HepG2 (cell line): ENCODE measurements at regions not wholly inside any gene's neighbourhood (a gene's known extent, or its start where the extent isn't known, plus 50 kb on each side); places are given as distances from the start of the nearest gene placed in this dataset.

Source experiments
- ATAC-seq: fragments of 200-7000 bp; cut with Tn5 transposase; 3 replicates; pipeline ENCODE4 v1.9.1; 2020; ENCODE audit warnings: mild to moderate bottlenecking, moderate library complexity
- BruUV-seq: library from RNA; stranded (reverse); fragments of 400-500 nt; replicated peaks from 2 replicates; lab custom pipeline; 2021; lab: Mats Ljungman, UMichigan
- CTCF ChIA-PET: fragments of 300-600 bp; formaldehyde crosslinking; extraction: SDS; loops from one replicate; lab custom pipeline; 2021; ENCODE audit warnings: low total read pairs, inconsistent platforms, low intra/inter-chr PET ratio; lab: Yijun Ruan, JAX
- POLR2A ChIA-PET: fragments of 350-600 bp; sonication (Branson Sonifier 250); formaldehyde crosslinking; loops from one replicate; lab custom pipeline; 2020; ENCODE audit warnings: antibody characterized with exemption, inconsistent platforms; lab: Yijun Ruan, JAX
- DNase-seq: peaks from one replicate; pipeline ENCODE4 v3.0.0-alpha.2; 2015; ENCODE audit warnings: low spot score
- FAIRE-seq: peaks from 3 replicates; lab custom pipeline; 2011; peaks lifted over from hg19 to GRCh38; lab: Jason Lieb, UNC
- H2AFZ ChIP-seq: one replicate; pipeline ENCODE4 v1.6.1; 2011; ENCODE audit warnings: low read length, inconsistent platforms
- H3K27ac ChIP-seq: fragments of 300-600 bp; 3 replicates; pipeline ENCODE4 v1.8.0; 2011; ENCODE audit warnings: mixed run types, mild to moderate bottlenecking, mixed read lengths, low read length, inconsistent platforms; ENCODE audit not compliant: insufficient read depth; ENCODE audit errors: extremely low read length
- H3K27me3 ChIP-seq, 2 experiments: fragments of 200-600 bp in 1 of 2; 2 replicates in 1 of 2; 3 replicates in 1 of 2; pipeline versions ENCODE4 v1.6.0 to v1.8.0; 2011; ENCODE audit warnings: low read length in 2 of 2, mild to moderate bottlenecking in 2 of 2, moderate library complexity in 2 of 2, inconsistent platforms in 1 of 2; ENCODE audit not compliant: insufficient read depth in 2 of 2, control insufficient read depth in 1 of 2
- H3K36me3 ChIP-seq, 2 experiments: fragments of 200-600 bp in 1 of 2; replicated peaks in 1 of 2; 2 replicates in 1 of 2; 3 replicates in 1 of 2; pipeline versions ENCODE4 v1.5.1 to v1.8.0; 2011; ENCODE audit warnings: low read length in 2 of 2, inconsistent platforms in 1 of 2; ENCODE audit not compliant: insufficient read depth in 2 of 2, control insufficient read depth in 1 of 2
- H3K4me1 ChIP-seq: 2 replicates; pipeline ENCODE4 v1.5.1; 2012; ENCODE audit warnings: low read length, inconsistent platforms; ENCODE audit not compliant: insufficient read depth
- H3K4me2 ChIP-seq: 2 replicates; pipeline ENCODE4 v1.6.0; 2011; ENCODE audit warnings: low read depth, low read length, inconsistent platforms
- H3K4me3 ChIP-seq, 3 experiments: fragments of 200-600 bp in 1 of 3; sonication (generic), shearing (Covaris generic) in 1 of 3; replicated peaks in 1 of 3; 2 replicates each; pipeline ENCODE4 v1.5.1; 2011 to 2016; ENCODE audit warnings: low read length in 3 of 3, inconsistent platforms in 2 of 3, low read depth in 2 of 3, mild to moderate bottlenecking in 2 of 3, control low read depth in 1 of 3, mixed read lengths in 1 of 3; ENCODE audit not compliant: insufficient read depth in 1 of 3
- H3K79me2 ChIP-seq: one replicate; pipeline ENCODE4 v1.6.1; 2011; ENCODE audit warnings: low read length, inconsistent platforms; ENCODE audit not compliant: insufficient read depth
- H3K9ac ChIP-seq: 2 replicates; pipeline ENCODE4 v1.6.0; 2011; ENCODE audit warnings: mild to moderate bottlenecking, low read depth, low read length, inconsistent platforms; ENCODE audit not compliant: insufficient read depth
- H3K9me3 ChIP-seq: 2 replicates; pipeline ENCODE4 v1.5.1; 2012; ENCODE audit warnings: mild to moderate bottlenecking, low read length
- H4K20me1 ChIP-seq: 2 replicates; pipeline ENCODE4 v1.6.0; 2011; ENCODE audit warnings: inconsistent platforms, mild to moderate bottlenecking, low read length, moderate library complexity; ENCODE audit not compliant: insufficient read depth
- HMGXB4 ChIP-seq, 2 experiments: sonication (generic) in 1 of 2; formaldehyde crosslinking in 1 of 2; IDR thresholded peaks; 2 replicates each; pipeline versions ENCODE4 v1.4.0 to v1.6.1; 2018 to 2020; ENCODE audit warnings: missing genetic modification reagents in 2 of 2, borderline replicate concordance in 1 of 2, low read depth in 1 of 2, mild to moderate bottlenecking in 1 of 2, missing biosample characterization in 1 of 2
- MAFF ChIP-seq: IDR thresholded peaks from 2 replicates; pipeline ENCODE4 v1.6.1; 2011; ENCODE audit warnings: low read depth, low read length, improper control_type of control experiment
- MAFG ChIP-seq: sonication (generic); formaldehyde crosslinking; IDR thresholded peaks from 2 replicates; pipeline ENCODE4 v1.5.1; 2020; ENCODE audit warnings: mild to moderate bottlenecking, missing genetic modification reagents
- MAFK ChIP-seq, 2 experiments: IDR thresholded peaks in 1 of 2; conservative IDR thresholded peaks in 1 of 2; 2 replicates each; pipeline ENCODE4 v1.6.1; 2011; ENCODE audit warnings: improper control_type of control experiment in 2 of 2, low read length in 2 of 2
- NFE2L2 ChIP-seq: fragments of 150-350 bp; IDR thresholded peaks from 2 replicates; pipeline ENCODE4 v1.6.1; 2014; ENCODE audit warnings: low read length
- PHF21A ChIP-seq: sonication (generic); formaldehyde crosslinking; IDR thresholded peaks from 2 replicates; pipeline ENCODE4 v1.5.0; 2020; ENCODE audit warnings: mild to moderate bottlenecking, missing genetic modification reagents
- POGK ChIP-seq: sonication (generic); formaldehyde crosslinking; conservative IDR thresholded peaks from 2 replicates; pipeline ENCODE4 v1.8.0; 2022; ENCODE audit warnings: mild to moderate bottlenecking, moderate library complexity, missing genetic modification reagents
- POGZ ChIP-seq: sonication (generic); formaldehyde crosslinking; IDR thresholded peaks from 2 replicates; pipeline ENCODE4 v1.4.0; 2020; ENCODE audit warnings: mild to moderate bottlenecking, missing genetic modification reagents
- STAG1 ChIP-seq: sonication (generic); formaldehyde crosslinking; IDR thresholded peaks from 2 replicates; pipeline ENCODE4 v1.4.0; 2020; ENCODE audit warnings: missing genetic modification reagents
- THAP11 ChIP-seq: IDR thresholded peaks from 2 replicates; pipeline ENCODE4 v1.6.1; 2016; ENCODE audit warnings: missing biosample characterization, missing genetic modification reagents
- YY1 ChIP-seq: IDR thresholded peaks from 2 replicates; pipeline ENCODE4 v1.6.1; 2011; ENCODE audit warnings: low read length, low read depth, moderate library complexity, mild to moderate bottlenecking; ENCODE audit not compliant: insufficient read depth, insufficient replicate concordance
- ZNF33A ChIP-seq: sonication (generic); formaldehyde crosslinking; IDR thresholded peaks from 2 replicates; pipeline ENCODE4 v1.5.1; 2020; ENCODE audit warnings: missing genetic modification reagents, mild to moderate bottlenecking, moderate library complexity, borderline replicate concordance
- ZNF598 ChIP-seq: sonication (generic); formaldehyde crosslinking; IDR thresholded peaks from 2 replicates; pipeline ENCODE4 v1.5.1; 2020; ENCODE audit warnings: mild to moderate bottlenecking, missing genetic modification reagents, borderline replicate concordance
- ZNF687 ChIP-seq: sonication (generic); formaldehyde crosslinking; IDR thresholded peaks from 2 replicates; pipeline ENCODE4 v1.5.1; 2020; ENCODE audit warnings: mild to moderate bottlenecking, missing genetic modification reagents, moderate library complexity
- WGBS: methylation state at CpG from one replicate; pipeline ENCODE4 v1.1.6; 2017; ENCODE audit warnings: low lambda C conversion rate; 5-methylcytosine and 5-hydroxymethylcytosine counted together
- in situ Hi-C: cut with HindIII; loops from 2 replicates; pipeline ENCODE4 v1.10.0; 2017; ENCODE audit warnings: low pct_unique_long_range_greater_than_20kb; ENCODE audit not compliant: extremely low pct_ligation_motif_present
- intact Hi-C: fragments of 100-400 bp; cut with micrococcal nuclease; formaldehyde crosslinking; loops from one replicate; pipeline ENCODE4 v1.10.0; 2022; ENCODE audit not compliant: unreplicated experiment

DNA sequence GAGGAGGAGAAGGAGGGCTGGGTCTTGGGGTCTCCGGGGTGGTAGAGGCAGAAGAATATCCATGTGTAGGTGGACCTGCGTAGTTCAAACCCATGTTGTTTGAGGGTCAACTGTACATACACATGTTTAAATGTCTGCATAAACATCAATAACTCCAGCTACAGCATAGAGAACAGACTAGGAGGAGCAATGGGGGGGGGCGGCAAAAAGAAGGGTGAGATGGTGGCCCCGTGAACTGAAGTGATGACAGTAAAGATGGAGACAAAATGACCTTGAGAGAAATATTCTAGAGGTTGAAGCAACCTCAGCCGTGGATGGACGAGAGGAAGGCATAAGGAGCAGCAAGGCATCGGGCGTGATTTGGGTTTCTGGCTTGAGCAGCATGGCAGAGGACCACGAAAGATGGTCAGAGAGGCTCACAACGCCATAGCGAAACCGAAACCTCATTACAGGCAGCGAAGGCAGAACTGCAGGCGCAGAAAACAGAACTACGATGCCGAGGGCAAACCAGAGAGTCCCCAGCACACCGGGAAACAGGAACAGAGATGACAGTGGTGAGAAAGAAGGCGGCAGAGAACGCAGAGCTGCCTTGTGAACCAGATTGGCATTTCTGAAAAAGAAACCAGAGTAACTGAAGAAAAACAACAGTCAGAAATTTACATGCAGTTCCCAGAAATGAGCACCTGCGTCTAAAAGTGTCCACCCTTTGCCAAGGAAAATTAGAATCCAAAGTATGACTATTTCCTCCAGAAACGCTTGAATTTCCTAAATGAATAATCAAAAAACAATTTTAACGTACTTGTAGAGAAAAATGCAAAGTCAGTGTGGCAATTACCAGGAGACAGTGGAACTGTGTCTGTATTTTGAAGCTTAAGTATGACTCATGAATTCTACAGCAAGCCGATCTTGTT, 50.3 kb upstream of the ENPP6 start:
- no peaks in the 10 kb centered on the region for H3K79me2 ChIP-seq
- H3K4me2 ChIP-seq, result peak overlapping the region; percentile 76
- H3K36me3 ChIP-seq, result no peaks in the 10 kb centered on the region
- in situ Hi-C loops (loop anchor here (5.0 kb wide), 1 partner anchor 269 kb away; no protein-coding TSS in a partner anchor), intact Hi-C loops (loop anchor here (1.0 to 10.0 kb wide), 4 partner anchors 79 to 467 kb away; partner anchors contain the start of genes CASP3, CENPU and PRIMPOL)
- BruUV-seq, result no TSS peak
- H3K27me3 ChIP-seq, result peaks cover 0 to 5% of the 10 kb centered on the region in 2 experiments; a peak in 1 of 5 replicates
- H3K9ac ChIP-seq, result peak overlapping the region; percentile 48
- FAIRE-seq (peak; percentile 26), ATAC-seq (peak; percentile 74), DNase-seq (peak; percentile 43)
- POLR2A ChIA-PET, result interaction anchor here (1.7 kb wide), 1 partner anchor 29 kb away, joined by 3 read pairs; no protein-coding TSS in a partner anchor
- peak overlapping the region; percentile 60 to 78 (median 75) for H3K4me3 ChIP-seq
- H2AFZ ChIP-seq, result peak overlapping the region; percentile 87
- H3K4me1 ChIP-seq, result peaks cover 34% of the 10 kb centered on the region
- WGBS, result 21% methylated on average over 23 of the region's 23 CpGs
- no peaks in the 10 kb centered on the region for H3K9me3 ChIP-seq
- peak overlapping the region; percentile 51 for H3K27ac ChIP-seq
- no peaks in the 10 kb centered on the region for H4K20me1 ChIP-seq
- CTCF ChIA-PET, result no interaction called here
- TF ChIP-seq YY1 (peak; percentile 32), POGK (CRISPR knock-in tag) (0 out of 2 replicates have a peak, but pooled peaks have one; percentile 15), PHF21A (CRISPR knock-in tag) (no peak), ZNF598 (CRISPR knock-in tag) (0 out of 2 replicates have a peak, but pooled peaks have one; percentile 30), ZNF687 (CRISPR knock-in tag) (peak; percentile 51), HMGXB4 (CRISPR knock-in tag; IDR thresholded peaks at IDR 0.05; ENCODE audit: borderline replicate concordance in 1 of 2, low read depth in 1 of 2) (peak in 1 of 2 experiments; percentile 36; a peak in 1 of 4 replicates), ZNF33A (CRISPR knock-in tag) (no peak), MAFK (conservative IDR thresholded peaks at IDR 0.05 in 1 of 2, IDR thresholded peaks at IDR 0.05 in 1 of 2; ENCODE audit: low read length in 2 of 2) (peak; percentile 63 to 64), POGZ (CRISPR knock-in tag) (peak; percentile 16; the same call in 1 of the 2 replicates), MAFF (peak; percentile 60), MAFG (CRISPR knock-in tag) (peak; percentile 43; the same call in 1 of the 2 replicates), STAG1 (CRISPR knock-in tag) (0 out of 2 replicates have a peak, but pooled peaks have one; percentile 5), THAP11 (peak; percentile 43; the same call in 1 of the 2 replicates), NFE2L2 (peak; percentile 46; the same call in 1 of the 2 replicates)
